Lower leg skin (tissue), 4 donors: ENCODE measurements at regions not wholly inside any gene's neighbourhood (a gene's known extent, or its start where the extent isn't known, plus 50 kb on each side); places are given as distances from the start of the nearest gene placed in this dataset.

Source experiments
- DNase-seq, 2 donors: peaks; one replicate each; pipeline ENCODE4 v3.0.0-alpha.2; 2019; ENCODE audit warnings: low spot score in 2 of 2
- H3K4me3 ChIP-seq: fragments of 200-600 bp; sonication (generic); 2 replicates; pipeline ENCODE4 v1.5.1; 2017; ENCODE audit warnings: mild to moderate bottlenecking, low read depth; ENCODE audit not compliant: poor library complexity, severe bottlenecking
- CTCF ChIP-seq, 3 donors: fragments of 450-650 bp; IDR thresholded peaks; one replicate each; pipeline ENCODE4 v1.5.1; 2016; ENCODE audit warnings: antibody characterized with exemption in 3 of 3, mild to moderate bottlenecking in 3 of 3, moderate library complexity in 2 of 3
- POLR2A ChIP-seq, 2 donors: fragments of 450-650 bp; IDR thresholded peaks; one replicate each; pipeline ENCODE4 v1.6.1; 2016 to 2017; ENCODE audit warnings: antibody characterized with exemption in 2 of 2, mild to moderate bottlenecking in 1 of 2, moderate library complexity in 1 of 2
- WGBS, 2 donors: methylation state at CpG; one replicate each; pipeline ENCODE4 v1.1.5; 2018; 5-methylcytosine and 5-hydroxymethylcytosine counted together
- intact Hi-C: fragments of 100-400 bp; cut with DNase I; formaldehyde crosslinking; loops from one replicate; pipeline ENCODE4 v1.15.0; 2023; ENCODE audit warnings: low total_unique reads

- H3K4me3 ChIP-seq: no peak overlapping the region
- intact Hi-C loops: no loop called here
- TF ChIP-seq CTCF (IDR thresholded peaks at IDR 0.05): no peak
- TF ChIP-seq POLR2A (IDR thresholded peaks at IDR 0.05): no peak
- 67 to 75% methylated on average over 4 of the region's 4 CpGs for WGBS, 2 donors
- no peak for DNase-seq
These were observed 214.3 kb upstream of the NR5A2 start for GRCh38 chr1:199813198-199813597.

GRCh38 chr1:199815947-199816346 lies 211.6 kb upstream of the NR5A2 start:
- 80 to 90% methylated on average over 3 of the region's 3 CpGs for WGBS, 2 donors
- no peak for DNase-seq
- TF ChIP-seq CTCF (IDR thresholded peaks at IDR 0.05): no peak
- intact Hi-C loops: no loop called here
- H3K4me3 ChIP-seq: no peak overlapping the region

GRCh38 chr1:199817266-199817665 lies 210.2 kb upstream of the NR5A2 start:
- no peak for TF ChIP-seq CTCF (IDR thresholded peaks at IDR 0.05)
- no peak for TF ChIP-seq POLR2A (IDR thresholded peaks at IDR 0.05)
- 62 to 68% methylated on average over 1 of the region's 1 CpG for WGBS, 2 donors
- no peak overlapping the region for H3K4me3 ChIP-seq
- no peak for DNase-seq
- intact Hi-C loops: no loop called here

GRCh38 chr1:199821029-199821779 lies 206.3 kb upstream of the NR5A2 start:
- H3K4me3 ChIP-seq: no peak overlapping the region
- WGBS, 2 donors: 43 to 49% methylated on average over 4 of the region's 4 CpGs
- TF ChIP-seq POLR2A (IDR thresholded peaks at IDR 0.05) (no peak), CTCF (IDR thresholded peaks at IDR 0.05) (no peak)
- intact Hi-C loops: no loop called here
- DNase-seq: no peak

- no peak overlapping the region for H3K4me3 ChIP-seq
- TF ChIP-seq POLR2A (IDR thresholded peaks at IDR 0.05): no peak
- TF ChIP-seq CTCF (IDR thresholded peaks at IDR 0.05): no peak
- DNase-seq: no peak
- intact Hi-C loops: no loop called here
- 62 to 73% methylated on average over 2 of the region's 2 CpGs for WGBS, 2 donors
These were observed 195.1 kb upstream of the NR5A2 start for GRCh38 chr1:199832451-199832850.

GRCh38 chr1:199834711-199835110 lies 192.8 kb upstream of the NR5A2 start:
- intact Hi-C loops: no loop called here
- TF ChIP-seq POLR2A (IDR thresholded peaks at IDR 0.05) (no peak), CTCF (IDR thresholded peaks at IDR 0.05) (no peak)
- DNase-seq: no peak
- WGBS, 2 donors: 50 to 70% methylated on average over 1 of the region's 1 CpG
- no peak overlapping the region for H3K4me3 ChIP-seq
